Right ventricle myocardium inferior (tissue), 1 donor: ENCODE measurements at regions not wholly inside any gene's neighbourhood (a gene's known extent, or its start where the extent isn't known, plus 50 kb on each side); places are given as distances from the start of the nearest gene placed in this dataset.
"Not testable (repeated sequence)": the region's sequence is repeated elsewhere in the genome, so short reads cannot be mapped to it uniquely, and the experiment has no call there.

Source experiments
- ATAC-seq: fragments of 200-7000 bp; cut with Tn5 transposase; one replicate; pipeline ENCODE4 v1.9.1; 2020; ENCODE audit warnings: mild to moderate bottlenecking, moderate library complexity
- DNase-seq: peaks from one replicate; pipeline ENCODE4 v3.0.0; 2021; ENCODE audit errors: missing footprints
- intact Hi-C: fragments of 100-400 bp; cut with DNase I; formaldehyde crosslinking; loops from one replicate; pipeline ENCODE4 v1.11.0; 2022
- donor health status: DM: no; HTN: yes; CAD: no; lungs with severe emphysema.

- intact Hi-C loops, result no loop called here
- DNase-seq (no peak), ATAC-seq (no peak)
Observed at GRCh38 chr12:102676812-102677211, 196.4 kb upstream of the IGF1 start.

- DNase-seq, result no peak
- intact Hi-C loops, result no loop called here
- no peak for ATAC-seq
Observed at GRCh38 chr12:102675672-102676071, 195.3 kb upstream of the IGF1 start.

GRCh38 chr12:102673606-102674005 lies 193.2 kb upstream of the IGF1 start:
- ATAC-seq (no peak), DNase-seq (no peak)
- intact Hi-C loops, result no loop called here

GRCh38 chr12:102672212-102672611 lies 191.8 kb upstream of the IGF1 start:
- intact Hi-C loops, ATAC-seq, DNase-seq: not testable (repeated sequence)

- ATAC-seq (no peak), DNase-seq (no peak)
- intact Hi-C loops, result no loop called here
Observed at GRCh38 chr12:102669056-102669455, 188.7 kb upstream of the IGF1 start.

GRCh38 chr12:102666176-102666575 lies 185.8 kb upstream of the IGF1 start:
- DNase-seq, intact Hi-C loops, ATAC-seq: not testable (repeated sequence)

GRCh38 chr12:102659200-102659911 lies 179.0 kb upstream of the IGF1 start:
- no peak for DNase-seq
- intact Hi-C loops, result no loop called here
- ATAC-seq, result no peak

- ATAC-seq (no peak), DNase-seq (no peak)
- intact Hi-C loops, result no loop called here
Observed at GRCh38 chr12:102653406-102653805, 173.0 kb upstream of the IGF1 start.

- no peak for DNase-seq
- no peak for ATAC-seq
- intact Hi-C loops, result no loop called here
Observed at GRCh38 chr12:102652645-102653313, 172.4 kb upstream of the IGF1 start.

- ATAC-seq (no peak), DNase-seq (no peak)
- intact Hi-C loops, result no loop called here
Observed at GRCh38 chr12:102645968-102646367, 165.6 kb upstream of the IGF1 start.

GRCh38 chr12:102643879-102644575 lies 163.7 kb upstream of the IGF1 start:
- intact Hi-C loops, result no loop called here
- DNase-seq (no peak), ATAC-seq (no peak)

GRCh38 chr12:102642199-102642598 lies 161.8 kb upstream of the IGF1 start:
- DNase-seq (no peak), ATAC-seq (no peak)
- intact Hi-C loops, result no loop called here

- intact Hi-C loops, DNase-seq, ATAC-seq: not testable (repeated sequence)
Observed at GRCh38 chr12:102640658-102641057, 160.3 kb upstream of the IGF1 start.

GRCh38 chr12:102638777-102639176 lies 158.4 kb upstream of the IGF1 start:
- ATAC-seq (no peak), DNase-seq (no peak)
- intact Hi-C loops, result no loop called here

GRCh38 chr12:102633981-102634605 lies 153.7 kb upstream of the IGF1 start:
- intact Hi-C loops, result no loop called here
- DNase-seq (no peak), ATAC-seq (no peak)

GRCh38 chr12:102631274-102631673 lies 150.9 kb upstream of the IGF1 start:
- ATAC-seq (no peak), DNase-seq (no peak)
- intact Hi-C loops, result no loop called here

- ATAC-seq (no peak), DNase-seq (no peak)
- intact Hi-C loops, result no loop called here
Observed at GRCh38 chr12:102629262-102629888, 149.0 kb upstream of the IGF1 start.

GRCh38 chr12:102625819-102626218 lies 145.5 kb upstream of the IGF1 start:
- intact Hi-C loops, result no loop called here
- DNase-seq (no peak), ATAC-seq (no peak)

- no peak for ATAC-seq
- intact Hi-C loops, result no loop called here
Observed at GRCh38 chr12:102622618-102623017, 142.3 kb upstream of the IGF1 start.

More at GRCh38 chr12:102622618-102623017, 142.3 kb upstream of the IGF1 start:
- no peak for DNase-seq
